HL-60 (cell line): ENCODE measurements at regions not wholly inside any gene's neighbourhood (a gene's known extent, or its start where the extent isn't known, plus 50 kb on each side); places are given as distances from the start of the nearest gene placed in this dataset.

ENCODE experiments used
- DNase-seq, 2 experiments: peaks; one replicate each; pipeline ENCODE4 v3.0.0-alpha.2; 2010 to 2020; ENCODE audit warnings: low read depth in 1 of 2, low spot score in 1 of 2
- H3K27ac ChIP-seq: fragments of 250-450 bp; sonication (Bioruptor Pico); replicated peaks from 2 replicates; pipeline ENCODE4 v1.5.1; 2020; ENCODE audit warnings: mild to moderate bottlenecking, moderate library complexity
- H3K27me3 ChIP-seq: fragments of 250-450 bp; sonication (Bioruptor Pico); 2 replicates; pipeline ENCODE4 v1.5.1; 2021; ENCODE audit warnings: mild to moderate bottlenecking, moderate library complexity; ENCODE audit not compliant: insufficient read depth, poor library complexity, severe bottlenecking
- H3K4me3 ChIP-seq: replicated peaks from 2 replicates; pipeline ENCODE4 v1.5.1; 2011; ENCODE audit warnings: mild to moderate bottlenecking, control low read depth, low read length; ENCODE audit not compliant: insufficient read depth
- GABPA ChIP-seq: IDR thresholded peaks from 2 replicates; pipeline ENCODE4 v1.6.1; 2012; ENCODE audit warnings: low read depth
- POLR2AphosphoS5 ChIP-seq: IDR thresholded peaks from 2 replicates; pipeline ENCODE4 v1.6.1; 2012; ENCODE audit warnings: low read depth
- SPI1 ChIP-seq: IDR thresholded peaks from 2 replicates; pipeline ENCODE4 v1.6.1; 2012; ENCODE audit warnings: low read depth, mild to moderate bottlenecking, borderline replicate concordance
- TF ChIP-seq, protein P1 (sequence below): IDR thresholded peaks from 2 replicates; pipeline ENCODE4 v1.6.1; 2012; ENCODE audit warnings: low read depth; ENCODE audit not compliant: insufficient replicate concordance
- TF ChIP-seq, protein P2 (sequence below): IDR thresholded peaks from one replicate; pipeline ENCODE4 v1.5.1; 2011; ENCODE audit warnings: low read length, control low read depth, inconsistent platforms; ENCODE audit not compliant: insufficient read depth

DNA sequence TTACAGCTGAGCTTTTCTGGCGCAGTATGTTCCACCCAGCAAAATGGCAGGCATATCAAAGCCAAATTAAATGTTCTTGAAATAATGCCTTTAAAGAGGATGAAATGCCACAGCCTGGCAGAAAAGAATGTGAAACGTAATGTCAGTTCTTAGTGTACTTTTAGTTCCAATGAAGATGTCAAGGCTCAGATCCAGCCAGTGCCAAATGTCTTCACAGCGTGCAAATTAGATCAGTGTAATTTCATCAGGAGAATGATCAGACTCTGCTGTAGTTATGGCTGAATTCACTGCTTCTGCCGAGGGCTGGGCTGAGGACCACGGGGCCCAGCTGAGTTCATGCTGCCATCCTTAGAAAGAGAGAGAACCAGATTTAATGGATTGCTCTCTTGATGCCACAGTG, 78.7 kb upstream of the ITGA4 start:
- no peak for TF ChIP-seq SPI1
- TF ChIP-seq, protein P1, sequence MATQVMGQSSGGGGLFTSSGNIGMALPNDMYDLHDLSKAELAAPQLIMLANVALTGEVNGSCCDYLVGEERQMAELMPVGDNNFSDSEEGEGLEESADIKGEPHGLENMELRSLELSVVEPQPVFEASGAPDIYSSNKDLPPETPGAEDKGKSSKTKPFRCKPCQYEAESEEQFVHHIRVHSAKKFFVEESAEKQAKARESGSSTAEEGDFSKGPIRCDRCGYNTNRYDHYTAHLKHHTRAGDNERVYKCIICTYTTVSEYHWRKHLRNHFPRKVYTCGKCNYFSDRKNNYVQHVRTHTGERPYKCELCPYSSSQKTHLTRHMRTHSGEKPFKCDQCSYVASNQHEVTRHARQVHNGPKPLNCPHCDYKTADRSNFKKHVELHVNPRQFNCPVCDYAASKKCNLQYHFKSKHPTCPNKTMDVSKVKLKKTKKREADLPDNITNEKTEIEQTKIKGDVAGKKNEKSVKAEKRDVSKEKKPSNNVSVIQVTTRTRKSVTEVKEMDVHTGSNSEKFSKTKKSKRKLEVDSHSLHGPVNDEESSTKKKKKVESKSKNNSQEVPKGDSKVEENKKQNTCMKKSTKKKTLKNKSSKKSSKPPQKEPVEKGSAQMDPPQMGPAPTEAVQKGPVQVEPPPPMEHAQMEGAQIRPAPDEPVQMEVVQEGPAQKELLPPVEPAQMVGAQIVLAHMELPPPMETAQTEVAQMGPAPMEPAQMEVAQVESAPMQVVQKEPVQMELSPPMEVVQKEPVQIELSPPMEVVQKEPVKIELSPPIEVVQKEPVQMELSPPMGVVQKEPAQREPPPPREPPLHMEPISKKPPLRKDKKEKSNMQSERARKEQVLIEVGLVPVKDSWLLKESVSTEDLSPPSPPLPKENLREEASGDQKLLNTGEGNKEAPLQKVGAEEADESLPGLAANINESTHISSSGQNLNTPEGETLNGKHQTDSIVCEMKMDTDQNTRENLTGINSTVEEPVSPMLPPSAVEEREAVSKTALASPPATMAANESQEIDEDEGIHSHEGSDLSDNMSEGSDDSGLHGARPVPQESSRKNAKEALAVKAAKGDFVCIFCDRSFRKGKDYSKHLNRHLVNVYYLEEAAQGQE, result no peak
- no peak for TF ChIP-seq GABPA
- TF ChIP-seq, protein P2, sequence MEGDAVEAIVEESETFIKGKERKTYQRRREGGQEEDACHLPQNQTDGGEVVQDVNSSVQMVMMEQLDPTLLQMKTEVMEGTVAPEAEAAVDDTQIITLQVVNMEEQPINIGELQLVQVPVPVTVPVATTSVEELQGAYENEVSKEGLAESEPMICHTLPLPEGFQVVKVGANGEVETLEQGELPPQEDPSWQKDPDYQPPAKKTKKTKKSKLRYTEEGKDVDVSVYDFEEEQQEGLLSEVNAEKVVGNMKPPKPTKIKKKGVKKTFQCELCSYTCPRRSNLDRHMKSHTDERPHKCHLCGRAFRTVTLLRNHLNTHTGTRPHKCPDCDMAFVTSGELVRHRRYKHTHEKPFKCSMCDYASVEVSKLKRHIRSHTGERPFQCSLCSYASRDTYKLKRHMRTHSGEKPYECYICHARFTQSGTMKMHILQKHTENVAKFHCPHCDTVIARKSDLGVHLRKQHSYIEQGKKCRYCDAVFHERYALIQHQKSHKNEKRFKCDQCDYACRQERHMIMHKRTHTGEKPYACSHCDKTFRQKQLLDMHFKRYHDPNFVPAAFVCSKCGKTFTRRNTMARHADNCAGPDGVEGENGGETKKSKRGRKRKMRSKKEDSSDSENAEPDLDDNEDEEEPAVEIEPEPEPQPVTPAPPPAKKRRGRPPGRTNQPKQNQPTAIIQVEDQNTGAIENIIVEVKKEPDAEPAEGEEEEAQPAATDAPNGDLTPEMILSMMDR, result no peak
- TF ChIP-seq POLR2AphosphoS5, result no peak
- Histone ChIP-seq H3K27me3 (no peaks in the 10 kb centered on the region), H3K27ac (no peak overlapping the region), H3K4me3 (no peak overlapping the region)
- DNase-seq, result no peak

DNA sequence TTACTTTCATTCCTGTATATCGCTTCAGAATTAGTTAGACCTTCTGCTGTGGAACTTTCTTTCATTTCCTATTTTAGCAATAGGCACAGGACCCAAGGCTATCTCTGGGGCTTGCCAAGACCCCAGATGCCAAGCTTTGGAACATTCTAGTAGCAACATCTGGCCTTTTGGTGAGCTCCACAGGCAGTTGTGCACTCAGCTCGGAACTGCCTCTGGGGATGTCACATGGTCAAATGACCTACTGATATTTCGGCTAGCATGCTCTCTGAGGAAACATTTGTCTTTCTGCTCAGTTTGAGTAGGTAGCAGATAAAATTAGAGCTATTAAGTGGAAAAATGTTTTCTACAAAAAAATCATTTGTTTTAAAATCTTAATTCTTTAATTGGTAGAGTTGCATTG, 76.6 kb upstream of the ITGA4 start:
- no peaks in the 10 kb centered on the region for H3K27me3 ChIP-seq
- H3K4me3 ChIP-seq, result no peak overlapping the region
- no peak for DNase-seq
- H3K27ac ChIP-seq, result no peak overlapping the region
- no peak for TF ChIP-seq GABPA
- TF ChIP-seq, protein P2, result no peak
- no peak for TF ChIP-seq SPI1
- TF ChIP-seq, protein P1, result no peak
- no peak for TF ChIP-seq POLR2AphosphoS5

DNA sequence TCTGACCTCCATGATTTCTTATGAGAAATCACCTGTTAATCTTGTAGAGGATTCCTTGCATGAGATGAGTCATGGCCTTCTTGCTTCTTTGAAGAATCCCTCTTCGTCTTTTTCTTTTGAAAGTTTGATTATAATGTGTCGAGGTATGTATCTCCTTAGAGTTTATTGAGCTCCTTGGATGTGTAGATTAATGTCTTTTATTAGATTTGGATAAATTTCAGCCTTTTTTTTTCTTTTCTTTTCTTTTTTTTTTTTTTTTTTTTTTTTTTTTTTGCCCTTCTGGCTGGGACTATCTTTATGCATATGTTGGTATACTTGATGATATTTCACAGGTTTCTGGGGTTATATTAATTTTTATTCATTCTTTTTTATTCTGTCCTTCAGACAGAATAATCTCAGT, 72.3 kb upstream of the ITGA4 start:
- H3K27ac ChIP-seq, result no peak overlapping the region
- no peak for DNase-seq
- no peak for TF ChIP-seq SPI1
- H3K4me3 ChIP-seq, result no peak overlapping the region
- H3K27me3 ChIP-seq, result no peaks in the 10 kb centered on the region

DNA sequence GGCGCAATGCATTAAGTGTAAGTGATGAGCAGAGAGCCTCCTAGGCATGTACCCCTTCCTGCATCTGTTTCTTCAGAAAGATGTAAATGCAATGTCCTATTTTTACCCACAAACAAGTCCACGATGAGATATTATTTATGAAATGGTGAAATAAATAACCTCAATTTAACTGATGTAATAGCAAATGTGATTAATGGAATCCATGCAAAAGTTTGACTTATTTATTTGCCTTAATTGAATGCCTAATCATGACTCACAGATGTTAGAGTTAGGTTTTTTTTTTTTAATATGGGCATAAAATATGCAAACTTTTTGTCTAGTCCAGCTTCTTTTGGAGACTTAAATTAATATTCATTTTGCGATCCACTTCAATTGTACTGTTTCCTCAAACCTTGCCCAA, 67.7 kb upstream of the ITGA4 start:
- Histone ChIP-seq H3K27me3 (no peaks in the 10 kb centered on the region), H3K4me3 (no peak overlapping the region), H3K27ac (no peak overlapping the region)
- no peak for TF ChIP-seq POLR2AphosphoS5
- TF ChIP-seq, protein P2, result no peak
- TF ChIP-seq GABPA, result no peak
- TF ChIP-seq SPI1, result no peak
- TF ChIP-seq, protein P1, result no peak
- DNase-seq, result peak in 1 of 2 experiments; percentile 34
